B cell (primary cell): ENCODE measurements at regions not wholly inside any gene's neighbourhood (a gene's known extent, or its start where the extent isn't known, plus 50 kb on each side); places are given as distances from the start of the nearest gene placed in this dataset.

Experiments
- CTCF ChIP-seq: fragments of 200-600 bp; IDR thresholded peaks from one replicate; pipeline ENCODE4 v1.8.0; 2022; ENCODE audit warnings: antibody characterized with exemption, mild to moderate bottlenecking
- EZH2 ChIP-seq: IDR thresholded peaks from 2 replicates; pipeline ENCODE4 v1.6.1; 2012; ENCODE audit warnings: borderline replicate concordance, low read depth, mild to moderate bottlenecking, moderate library complexity, low read length; ENCODE audit not compliant: insufficient read depth, poor library complexity, severe bottlenecking

- no peak for TF ChIP-seq CTCF
- TF ChIP-seq EZH2 = no peak
Measured at GRCh38 chr1:195946500-195946899, 661.7 kb downstream of the KCNT2 start.
